Neural cell (in vitro differentiated cells): ENCODE measurements at regions not wholly inside any gene's neighbourhood (a gene's known extent, or its start where the extent isn't known, plus 50 kb on each side); places are given as distances from the start of the nearest gene placed in this dataset.
"Not testable (repeated sequence)": the region's sequence is repeated elsewhere in the genome, so short reads cannot be mapped to it uniquely, and the experiment has no call there.

Source experiments
- H2AFZ ChIP-seq: fragments of 200-600, 300-800 bp; sonication (generic), shearing (Covaris generic); 2 replicates; pipeline ENCODE4 v1.6.0; 2014; ENCODE audit warnings: low read depth, mild to moderate bottlenecking, antibody characterized with exemption, low read length, moderate library complexity
- H3F3A ChIP-seq: fragments of 200-600 bp; shearing (Covaris generic); 2 replicates; pipeline ENCODE4 v1.6.1; 2016; ENCODE audit warnings: mild to moderate bottlenecking, moderate library complexity, mixed read lengths, antibody characterized with exemption, low read length; ENCODE audit not compliant: insufficient read depth, poor library complexity, severe bottlenecking
- H3K27ac ChIP-seq: fragments of 200-600, 300-800 bp; sonication (generic), shearing (Covaris generic); 2 replicates; pipeline ENCODE4 v1.5.1; 2014; ENCODE audit warnings: mild to moderate bottlenecking, low read length, moderate library complexity
- H3K27me3 ChIP-seq: fragments of 300-800, 200-600 bp; sonication (generic), shearing (Covaris generic); 2 replicates; pipeline ENCODE4 v1.6.0; 2014; ENCODE audit warnings: mild to moderate bottlenecking, low read depth, low read length, moderate library complexity; ENCODE audit not compliant: insufficient read depth
- H3K36me3 ChIP-seq: fragments of 300-800, 200-600 bp; sonication (generic), shearing (Covaris generic); 2 replicates; pipeline ENCODE4 v1.5.1; 2014; ENCODE audit warnings: mild to moderate bottlenecking, antibody characterized with exemption, low read length, moderate library complexity; ENCODE audit not compliant: insufficient read depth
- H3K4me2 ChIP-seq: fragments of 300-800, 200-600 bp; sonication (generic), shearing (Covaris generic); 2 replicates; pipeline ENCODE4 v1.6.0; 2014; ENCODE audit warnings: mild to moderate bottlenecking, low read length
- H3K4me3 ChIP-seq: fragments of 300-800, 200-600 bp; sonication (generic), shearing (Covaris generic); 2 replicates; pipeline ENCODE4 v1.5.1; 2014; ENCODE audit warnings: mild to moderate bottlenecking, low read length, moderate library complexity
- H3K79me2 ChIP-seq: fragments of 200-600 bp; shearing (Covaris generic); replicated peaks from 2 replicates; pipeline ENCODE4 v1.6.0; 2014; ENCODE audit warnings: mild to moderate bottlenecking, low read length, moderate library complexity; ENCODE audit not compliant: insufficient read depth
- H3K9ac ChIP-seq: fragments of 300-800, 200-600 bp; sonication (generic), shearing (Covaris generic); 2 replicates; pipeline ENCODE4 v1.6.1; 2016; ENCODE audit warnings: mild to moderate bottlenecking, low read length, mixed read lengths
- H3K9me2 ChIP-seq: fragments of 200-600 bp; shearing (Covaris generic); 2 replicates; pipeline ENCODE4 v1.6.1; 2016; ENCODE audit warnings: mild to moderate bottlenecking, low read length, mixed read lengths; ENCODE audit not compliant: insufficient read depth
- H3K9me3 ChIP-seq: fragments of 200-600, 300-800 bp; sonication (generic), shearing (Covaris generic); 2 replicates; pipeline ENCODE4 v1.6.1; 2016; ENCODE audit warnings: mild to moderate bottlenecking, mixed run types, low read length, moderate library complexity, mixed read lengths
- H4K20me1 ChIP-seq: fragments of 200-600 bp; shearing (Covaris generic); 2 replicates; pipeline ENCODE4 v1.6.1; 2016; ENCODE audit warnings: mild to moderate bottlenecking, mixed run types; ENCODE audit not compliant: insufficient read depth

DNA sequence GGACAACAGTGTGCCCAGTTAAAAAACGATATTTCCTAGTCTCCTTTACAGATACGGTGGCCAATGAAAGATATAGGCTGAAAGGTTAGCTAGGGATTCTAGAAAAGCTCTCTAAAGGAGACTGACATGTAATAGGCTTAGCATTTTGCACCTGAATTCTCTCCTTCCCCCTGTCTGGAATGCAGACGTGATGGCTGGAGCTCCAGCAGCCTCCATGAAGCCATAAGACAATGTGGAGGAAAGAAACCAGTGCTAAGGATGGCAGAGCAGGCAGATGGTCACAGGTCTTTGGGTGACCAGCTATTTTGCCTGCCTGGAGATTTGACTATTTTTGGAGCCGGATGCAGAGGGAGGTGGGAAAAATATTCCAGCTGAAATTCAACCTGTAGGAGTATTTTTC, 286.2 kb upstream of the PLGLB2 start:
- H3K4me2 ChIP-seq, H4K20me1 ChIP-seq, H3K27me3 ChIP-seq, H3K36me3 ChIP-seq, H3K9me3 ChIP-seq, H3K79me2 ChIP-seq, H3K9ac ChIP-seq, H3K27ac ChIP-seq, H3F3A ChIP-seq, H3K9me2 ChIP-seq, H3K4me3 ChIP-seq, H2AFZ ChIP-seq: not testable (repeated sequence)

DNA sequence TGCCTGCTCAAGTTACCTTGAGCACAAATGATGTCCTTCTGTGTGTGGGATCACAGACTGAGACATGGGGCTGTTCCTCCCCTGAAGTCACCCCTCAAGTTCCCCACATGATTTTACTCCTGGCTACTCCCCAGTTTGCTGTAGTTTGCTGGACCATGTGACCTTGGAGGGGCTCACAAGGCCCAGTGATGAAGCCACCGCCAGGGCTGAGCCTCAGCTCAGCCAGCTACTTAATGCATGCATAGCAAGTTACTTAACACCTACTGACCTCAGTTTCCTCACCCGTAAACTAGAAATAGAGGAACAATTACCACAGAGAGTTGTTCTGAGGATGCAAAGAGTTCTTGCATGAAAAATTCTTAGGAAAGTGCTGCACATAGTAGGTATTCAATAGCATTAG, 283.7 kb upstream of the PLGLB2 start:
- H3K27me3 ChIP-seq, H3F3A ChIP-seq, H3K79me2 ChIP-seq, H3K9me2 ChIP-seq, H3K4me3 ChIP-seq, H3K27ac ChIP-seq, H2AFZ ChIP-seq, H4K20me1 ChIP-seq, H3K4me2 ChIP-seq, H3K9me3 ChIP-seq, H3K9ac ChIP-seq, H3K36me3 ChIP-seq: not testable (repeated sequence)

DNA sequence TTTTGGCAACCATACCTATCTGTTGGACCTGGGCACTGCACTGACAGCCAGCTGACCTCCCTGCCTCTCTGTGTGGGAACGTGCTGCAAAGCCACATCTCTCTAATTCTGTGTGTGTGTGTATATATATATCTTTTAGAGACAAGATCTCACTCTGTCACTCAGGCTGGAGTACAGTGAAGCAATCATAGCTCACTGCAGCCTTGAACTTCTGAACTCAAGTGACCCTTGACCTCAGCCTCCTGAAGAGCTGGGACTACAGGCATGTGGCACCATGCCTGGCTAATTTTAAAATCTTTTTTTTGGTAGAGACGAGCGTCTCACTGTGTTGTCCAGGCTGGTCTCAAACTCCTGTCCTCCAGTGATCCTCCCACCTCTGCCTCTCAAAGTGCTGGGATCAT, 282.2 kb upstream of the PLGLB2 start:
- not testable (repeated sequence) for H4K20me1 ChIP-seq, H3K4me2 ChIP-seq, H3K27me3 ChIP-seq, H2AFZ ChIP-seq, H3K9ac ChIP-seq, H3K79me2 ChIP-seq, H3K9me3 ChIP-seq, H3F3A ChIP-seq, H3K27ac ChIP-seq, H3K4me3 ChIP-seq, H3K9me2 ChIP-seq, H3K36me3 ChIP-seq

DNA sequence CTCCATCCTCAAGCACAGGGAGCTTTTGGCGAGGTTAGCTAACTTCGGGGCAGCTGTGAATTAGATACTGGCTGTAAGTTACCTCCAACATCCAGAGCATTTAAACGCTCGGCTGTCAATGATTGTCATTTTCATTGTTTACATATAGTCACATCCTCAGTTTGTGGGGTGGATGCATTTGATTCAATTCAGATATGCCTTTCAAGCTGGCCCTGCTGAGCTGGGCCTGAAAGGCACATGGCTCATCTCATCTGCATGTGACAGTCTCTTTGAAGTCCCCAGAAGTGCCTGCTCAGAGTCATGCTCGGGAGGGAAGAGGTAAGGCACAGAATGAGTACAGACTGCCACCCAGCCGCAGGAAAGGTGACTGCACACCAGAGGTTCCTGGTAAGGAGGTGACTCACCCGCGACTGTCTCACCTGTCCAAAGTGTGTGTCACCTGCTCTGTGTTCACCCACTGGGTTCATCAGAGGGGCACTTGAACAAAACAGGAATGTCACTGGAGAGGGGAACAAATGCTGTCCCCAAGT, 281.2 kb upstream of the PLGLB2 start:
- H3K36me3 ChIP-seq, H3K27me3 ChIP-seq, H3K9me2 ChIP-seq, H3F3A ChIP-seq, H3K9me3 ChIP-seq, H2AFZ ChIP-seq, H4K20me1 ChIP-seq, H3K79me2 ChIP-seq, H3K4me2 ChIP-seq, H3K9ac ChIP-seq, H3K27ac ChIP-seq, H3K4me3 ChIP-seq: not testable (repeated sequence)

DNA sequence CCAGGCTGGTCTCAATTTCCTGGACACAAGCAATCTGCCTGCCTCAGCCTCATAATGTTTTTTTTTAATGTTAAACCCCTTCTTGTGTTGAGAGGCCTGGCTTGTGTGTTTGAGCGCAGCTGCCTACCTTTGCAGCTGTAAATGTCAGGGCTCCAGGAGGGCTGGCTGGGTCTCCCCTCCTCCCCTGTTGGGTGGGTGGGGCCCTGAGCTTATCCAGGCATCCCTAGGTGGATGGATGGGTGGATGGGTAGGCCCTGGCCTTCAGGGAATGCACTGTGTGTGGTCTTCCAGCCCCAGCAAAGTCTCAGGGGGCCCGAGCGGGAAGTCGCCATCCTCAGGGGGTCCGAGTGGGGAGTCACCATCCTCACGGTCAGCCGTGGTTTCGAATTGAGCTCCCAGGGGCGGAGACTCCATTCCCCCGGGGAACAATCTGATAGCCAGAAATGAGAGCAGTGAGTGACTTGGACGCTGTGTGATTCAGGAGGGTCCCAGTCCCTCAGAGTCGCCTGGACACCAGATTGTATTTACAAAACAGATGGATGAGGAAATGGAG, 279.4 kb upstream of the PLGLB2 start:
- H3K9me2 ChIP-seq, H3K4me3 ChIP-seq, H3K9me3 ChIP-seq, H3K9ac ChIP-seq, H3F3A ChIP-seq, H4K20me1 ChIP-seq, H3K27ac ChIP-seq, H2AFZ ChIP-seq, H3K79me2 ChIP-seq, H3K36me3 ChIP-seq, H3K27me3 ChIP-seq, H3K4me2 ChIP-seq: not testable (repeated sequence)

DNA sequence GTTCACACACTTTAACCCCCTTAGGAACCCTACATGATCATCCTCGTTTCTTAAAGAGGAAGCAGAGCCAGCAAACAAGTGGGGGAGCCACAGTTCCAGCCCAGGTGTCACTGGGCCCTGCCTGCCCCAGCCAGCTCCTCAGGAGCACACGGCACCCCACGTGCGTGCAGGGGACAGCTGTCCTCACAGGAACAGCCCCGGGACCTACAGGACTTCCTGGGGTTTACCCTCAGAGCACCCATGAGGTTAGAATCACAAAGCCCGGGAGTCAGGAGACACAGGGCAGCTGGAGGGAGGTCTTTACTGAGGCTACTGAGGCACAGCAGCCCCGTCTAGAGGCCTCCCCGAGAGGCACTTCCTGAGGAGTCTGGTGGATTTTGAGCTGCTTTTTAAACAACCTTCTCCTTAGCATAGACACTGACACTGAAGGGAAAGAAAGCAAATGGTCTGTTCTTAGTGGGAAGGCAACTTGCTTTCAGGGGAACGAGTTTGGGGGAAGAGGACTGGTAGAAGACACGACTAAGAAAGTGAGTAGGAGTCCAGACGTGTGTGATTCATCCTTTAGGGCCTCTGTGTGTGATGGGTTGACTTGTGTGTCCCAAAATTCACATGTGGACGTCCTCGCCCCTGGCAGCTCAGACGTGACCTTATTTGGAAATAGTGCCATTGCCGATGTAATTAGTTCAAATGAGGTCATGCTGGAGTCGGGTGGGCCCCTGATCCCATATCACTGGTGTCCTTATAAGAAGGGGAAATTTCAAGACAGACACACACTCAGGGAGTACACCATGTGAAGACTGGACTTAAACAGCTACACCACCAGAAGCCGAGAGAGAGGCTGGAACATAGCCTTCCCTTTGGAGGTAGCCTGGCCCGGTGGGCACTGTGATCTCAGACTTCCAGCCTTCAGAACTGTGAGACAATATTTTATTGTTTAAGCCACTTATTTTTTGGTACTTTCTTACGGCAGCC, 278.4 kb upstream of the PLGLB2 start:
- H2AFZ ChIP-seq, H4K20me1 ChIP-seq, H3K36me3 ChIP-seq, H3K9me3 ChIP-seq, H3F3A ChIP-seq, H3K4me3 ChIP-seq, H3K9me2 ChIP-seq, H3K27me3 ChIP-seq, H3K9ac ChIP-seq, H3K27ac ChIP-seq, H3K4me2 ChIP-seq, H3K79me2 ChIP-seq: not testable (repeated sequence)

DNA sequence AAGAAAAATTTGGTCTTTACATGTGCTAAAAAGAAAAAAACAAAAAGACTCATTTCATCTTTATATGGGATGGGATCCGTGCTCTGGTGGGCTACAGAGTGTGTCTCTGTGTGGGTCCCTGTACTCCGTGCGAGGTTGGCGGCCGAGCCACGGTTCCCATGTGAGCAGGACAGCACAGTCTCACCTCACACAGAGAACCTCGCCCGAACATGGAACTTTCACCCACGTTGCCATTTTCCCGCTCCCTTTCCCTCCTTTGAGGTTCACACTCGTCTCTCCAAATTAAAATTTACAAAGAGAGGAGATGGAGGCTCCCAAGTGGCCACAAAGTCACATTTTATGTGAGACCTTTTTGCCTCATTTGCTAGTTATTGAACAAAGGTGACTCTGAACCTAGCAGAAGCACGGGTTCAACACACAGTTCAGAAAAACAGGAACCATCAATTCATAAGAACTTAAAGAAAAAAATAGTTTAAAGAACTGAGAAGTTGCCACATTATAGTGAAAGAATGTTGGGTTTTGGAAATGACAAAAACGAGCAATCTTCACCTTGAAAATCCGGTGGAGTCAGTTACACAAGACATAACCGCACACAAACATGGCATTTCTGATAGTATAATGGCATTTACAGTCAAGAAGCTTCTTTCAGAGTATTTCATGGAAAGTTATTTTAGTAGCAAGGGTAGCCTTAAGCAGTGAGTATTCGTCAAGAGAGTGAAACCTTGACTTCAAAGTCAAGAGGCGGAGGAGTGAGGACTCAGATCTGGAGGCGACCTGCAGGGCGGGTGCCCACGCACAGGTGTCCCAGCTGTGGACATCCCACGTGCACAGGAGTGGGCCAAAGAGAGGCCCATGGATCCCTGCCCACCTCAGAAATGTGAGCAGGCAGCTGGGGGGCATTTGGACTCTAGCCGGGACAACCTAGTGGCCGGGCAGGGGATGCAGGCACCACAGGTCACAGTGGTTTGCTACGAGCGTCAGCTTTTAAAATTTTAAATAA, 277.2 kb upstream of the PLGLB2 start:
- not testable (repeated sequence) for H2AFZ ChIP-seq, H3K4me3 ChIP-seq, H3K27me3 ChIP-seq, H3K27ac ChIP-seq, H3K4me2 ChIP-seq, H3K9me3 ChIP-seq, H4K20me1 ChIP-seq, H3K36me3 ChIP-seq, H3F3A ChIP-seq, H3K9ac ChIP-seq, H3K79me2 ChIP-seq, H3K9me2 ChIP-seq
